PC-3 (cell line): ENCODE measurements at regions not wholly inside any gene's neighbourhood (a gene's known extent, or its start where the extent isn't known, plus 50 kb on each side); places are given as distances from the start of the nearest gene placed in this dataset.

Experiments
- EZH2phosphoT487 ChIP-seq: fragments of 300-600 bp; sonication (generic); IDR thresholded peaks from 2 replicates; pipeline ENCODE4 v1.6.1; 2018; ENCODE audit warnings: mild to moderate bottlenecking, antibody characterized with exemption, low read length, borderline replicate concordance
- TF ChIP-seq, protein P1 (sequence below): fragments of 300-600 bp; sonication (generic); conservative IDR thresholded peaks from 2 replicates; pipeline ENCODE4 v1.5.1; 2017; ENCODE audit warnings: antibody characterized with exemption, low read depth, mild to moderate bottlenecking, low read length

- TF ChIP-seq, protein P1, sequence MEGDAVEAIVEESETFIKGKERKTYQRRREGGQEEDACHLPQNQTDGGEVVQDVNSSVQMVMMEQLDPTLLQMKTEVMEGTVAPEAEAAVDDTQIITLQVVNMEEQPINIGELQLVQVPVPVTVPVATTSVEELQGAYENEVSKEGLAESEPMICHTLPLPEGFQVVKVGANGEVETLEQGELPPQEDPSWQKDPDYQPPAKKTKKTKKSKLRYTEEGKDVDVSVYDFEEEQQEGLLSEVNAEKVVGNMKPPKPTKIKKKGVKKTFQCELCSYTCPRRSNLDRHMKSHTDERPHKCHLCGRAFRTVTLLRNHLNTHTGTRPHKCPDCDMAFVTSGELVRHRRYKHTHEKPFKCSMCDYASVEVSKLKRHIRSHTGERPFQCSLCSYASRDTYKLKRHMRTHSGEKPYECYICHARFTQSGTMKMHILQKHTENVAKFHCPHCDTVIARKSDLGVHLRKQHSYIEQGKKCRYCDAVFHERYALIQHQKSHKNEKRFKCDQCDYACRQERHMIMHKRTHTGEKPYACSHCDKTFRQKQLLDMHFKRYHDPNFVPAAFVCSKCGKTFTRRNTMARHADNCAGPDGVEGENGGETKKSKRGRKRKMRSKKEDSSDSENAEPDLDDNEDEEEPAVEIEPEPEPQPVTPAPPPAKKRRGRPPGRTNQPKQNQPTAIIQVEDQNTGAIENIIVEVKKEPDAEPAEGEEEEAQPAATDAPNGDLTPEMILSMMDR: no peak
- TF ChIP-seq EZH2phosphoT487: no peak
These were observed 257.7 kb downstream of the RHOU start for GRCh38 chr1:228992907-228993535.
